PC-3 (cell line): ENCODE measurements at regions not wholly inside any gene's neighbourhood (a gene's known extent, or its start where the extent isn't known, plus 50 kb on each side); places are given as distances from the start of the nearest gene placed in this dataset.
"Not testable (repeated sequence)": the region's sequence is repeated elsewhere in the genome, so short reads cannot be mapped to it uniquely, and the experiment has no call there.

Experiments
- ATAC-seq: fragments of 200-7000 bp; cut with Tn5 transposase; 2 replicates; pipeline ENCODE4 v1.9.1; 2020; ENCODE audit warnings: mild to moderate bottlenecking, moderate library complexity
- BruUV-seq: library from RNA; stranded (reverse); fragments of 400-500 nt; replicated peaks from 2 replicates; lab custom pipeline; 2021; lab: Mats Ljungman, UMichigan
- CTCF ChIA-PET: fragments of 300-600 bp; sonication (Branson Sonifier 250); formaldehyde crosslinking; loops from one replicate; lab custom pipeline; 2022; ENCODE audit warnings: antibody characterized with exemption; lab: Charles Lee
- POLR2A ChIA-PET: fragments of 300-600 bp; sonication (Branson Sonifier 250); formaldehyde crosslinking; loops from one replicate; lab custom pipeline; 2022; ENCODE audit warnings: antibody characterized with exemption; ENCODE audit not compliant: unreplicated experiment; lab: Charles Lee
- DNase-seq: peaks from one replicate; pipeline ENCODE4 v3.0.0-alpha.2; 2015
- H2AFZ ChIP-seq: fragments of 300-600 bp; sonication (generic); 2 replicates; pipeline ENCODE4 v1.6.0; 2016; ENCODE audit warnings: antibody characterized with exemption, low read length
- H3F3A ChIP-seq: fragments of 300-600 bp; sonication (generic); one replicate; pipeline ENCODE4 v1.6.0; 2017; ENCODE audit warnings: antibody characterized with exemption, low read length, control low read depth, mild to moderate bottlenecking; ENCODE audit not compliant: unreplicated experiment
- H3K27ac ChIP-seq: fragments of 300-600 bp; sonication (generic); 2 replicates; pipeline ENCODE4 v1.5.1; 2016; ENCODE audit warnings: mild to moderate bottlenecking, low read length
- H3K27me3 ChIP-seq: fragments of 300-600 bp; sonication (generic); 2 replicates; pipeline ENCODE4 v1.6.1; 2016; ENCODE audit warnings: low read length, mixed read lengths
- H3K36me3 ChIP-seq: fragments of 300-600 bp; sonication (generic); 2 replicates; pipeline ENCODE4 v1.6.1; 2016; ENCODE audit warnings: low read depth, mixed run types, low read length, mixed read lengths
- H3K4me1 ChIP-seq: fragments of 300-600 bp; sonication (generic); 2 replicates; pipeline ENCODE4 v1.5.1; 2016; ENCODE audit warnings: low read length; ENCODE audit not compliant: insufficient read depth
- H3K4me2 ChIP-seq: fragments of 300-600 bp; sonication (generic); 2 replicates; pipeline ENCODE4 v1.6.0; 2016; ENCODE audit warnings: low read length
- H3K4me3 ChIP-seq: fragments of 300-600 bp; sonication (generic); 2 replicates; pipeline ENCODE4 v1.5.1; 2016; ENCODE audit warnings: mild to moderate bottlenecking, low read length, mixed read lengths
- H3K79me2 ChIP-seq: fragments of 300-600 bp; sonication (generic); 2 replicates; pipeline ENCODE4 v1.6.1; 2017; ENCODE audit warnings: low read length, mixed read lengths
- H3K9ac ChIP-seq: fragments of 300-600 bp; sonication (generic); 2 replicates; pipeline ENCODE4 v1.6.0; 2016; ENCODE audit warnings: mild to moderate bottlenecking, low read length
- H3K9me2 ChIP-seq: fragments of 300-600 bp; sonication (generic); replicated peaks from 2 replicates; pipeline ENCODE4 v1.6.1; 2016; ENCODE audit warnings: mixed run types, low read length, mixed read lengths
- H3K9me3 ChIP-seq: fragments of 300-600 bp; sonication (generic); 2 replicates; pipeline ENCODE4 v1.6.1; 2016; ENCODE audit warnings: low read length, mixed read lengths
- H4K20me1 ChIP-seq: fragments of 300-600 bp; sonication (generic); 2 replicates; pipeline ENCODE4 v1.6.1; 2016; ENCODE audit warnings: low read length, mixed read lengths
- EZH2 ChIP-seq: fragments of 300-600 bp; sonication (generic); IDR thresholded peaks from one replicate; pipeline ENCODE4 v1.6.1; 2017; ENCODE audit warnings: antibody characterized with exemption, mild to moderate bottlenecking, low read length; ENCODE audit not compliant: unreplicated experiment
- EZH2phosphoT487 ChIP-seq: fragments of 300-600 bp; sonication (generic); IDR thresholded peaks from 2 replicates; pipeline ENCODE4 v1.6.1; 2018; ENCODE audit warnings: mild to moderate bottlenecking, antibody characterized with exemption, low read length, borderline replicate concordance
- intact Hi-C: fragments of 100-400 bp; cut with micrococcal nuclease; formaldehyde crosslinking; loops from 2 replicates; pipeline ENCODE4 v1.9.0; 2023
- TF ChIP-seq, protein P1 (sequence below): fragments of 300-600 bp; sonication (generic); conservative IDR thresholded peaks from 2 replicates; pipeline ENCODE4 v1.5.1; 2017; ENCODE audit warnings: antibody characterized with exemption, low read depth, mild to moderate bottlenecking, low read length

DNA sequence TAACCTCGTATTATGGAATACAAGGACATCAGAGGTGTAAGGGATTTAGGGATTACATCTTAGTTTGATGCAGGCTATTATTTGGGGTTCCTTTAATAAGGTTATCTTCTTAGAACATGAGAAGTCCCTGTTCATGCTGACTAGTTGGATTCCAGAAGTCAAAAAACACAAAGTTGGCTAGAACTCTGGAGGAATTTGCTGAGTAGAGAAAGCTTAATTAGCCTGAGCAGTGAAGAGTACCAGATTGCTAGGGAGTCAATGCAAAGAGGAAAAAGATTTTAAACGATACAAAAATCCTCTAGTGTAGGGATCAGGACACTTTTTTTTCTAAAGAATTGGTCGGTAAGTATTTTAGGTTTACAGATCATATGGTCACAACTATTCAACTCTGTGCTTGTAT lies 1872.5 kb upstream of the C9orf72 start:
- no peak overlapping the region for H3K27ac ChIP-seq
- H3K27me3 ChIP-seq = no peaks in the 10 kb centered on the region
- H2AFZ ChIP-seq = no peak overlapping the region
- no peaks in the 10 kb centered on the region for H4K20me1 ChIP-seq
- ChIA-PET POLR2A (no interaction called here), CTCF (no interaction called here)
- H3K4me2 ChIP-seq = no peak overlapping the region
- H3K9ac ChIP-seq = no peak overlapping the region
- DNase-seq (no peak), ATAC-seq (no peak)
- no peaks in the 10 kb centered on the region for H3K9me3 ChIP-seq
- peaks cover 84% of the 10 kb centered on the region for H3K79me2 ChIP-seq
- TF ChIP-seq EZH2phosphoT487 (no peak), EZH2 (no peak)
- TF ChIP-seq, protein P1, sequence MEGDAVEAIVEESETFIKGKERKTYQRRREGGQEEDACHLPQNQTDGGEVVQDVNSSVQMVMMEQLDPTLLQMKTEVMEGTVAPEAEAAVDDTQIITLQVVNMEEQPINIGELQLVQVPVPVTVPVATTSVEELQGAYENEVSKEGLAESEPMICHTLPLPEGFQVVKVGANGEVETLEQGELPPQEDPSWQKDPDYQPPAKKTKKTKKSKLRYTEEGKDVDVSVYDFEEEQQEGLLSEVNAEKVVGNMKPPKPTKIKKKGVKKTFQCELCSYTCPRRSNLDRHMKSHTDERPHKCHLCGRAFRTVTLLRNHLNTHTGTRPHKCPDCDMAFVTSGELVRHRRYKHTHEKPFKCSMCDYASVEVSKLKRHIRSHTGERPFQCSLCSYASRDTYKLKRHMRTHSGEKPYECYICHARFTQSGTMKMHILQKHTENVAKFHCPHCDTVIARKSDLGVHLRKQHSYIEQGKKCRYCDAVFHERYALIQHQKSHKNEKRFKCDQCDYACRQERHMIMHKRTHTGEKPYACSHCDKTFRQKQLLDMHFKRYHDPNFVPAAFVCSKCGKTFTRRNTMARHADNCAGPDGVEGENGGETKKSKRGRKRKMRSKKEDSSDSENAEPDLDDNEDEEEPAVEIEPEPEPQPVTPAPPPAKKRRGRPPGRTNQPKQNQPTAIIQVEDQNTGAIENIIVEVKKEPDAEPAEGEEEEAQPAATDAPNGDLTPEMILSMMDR = no peak
- BruUV-seq = no TSS peak
- peaks cover 6% of the 10 kb centered on the region; the same call in 1 of the 2 replicates for H3K36me3 ChIP-seq
- intact Hi-C loops = loop anchor here (5.0 to 10.0 kb wide), 3 partner anchors 33 to 231 kb away; partner anchors contain the start of gene LINGO2
- peaks cover 27% of the 10 kb centered on the region for H3K4me1 ChIP-seq
- H3K4me3 ChIP-seq = no peak overlapping the region
- H3F3A ChIP-seq = no peaks in the 10 kb centered on the region
- H3K9me2 ChIP-seq = no peaks in the 10 kb centered on the region

DNA sequence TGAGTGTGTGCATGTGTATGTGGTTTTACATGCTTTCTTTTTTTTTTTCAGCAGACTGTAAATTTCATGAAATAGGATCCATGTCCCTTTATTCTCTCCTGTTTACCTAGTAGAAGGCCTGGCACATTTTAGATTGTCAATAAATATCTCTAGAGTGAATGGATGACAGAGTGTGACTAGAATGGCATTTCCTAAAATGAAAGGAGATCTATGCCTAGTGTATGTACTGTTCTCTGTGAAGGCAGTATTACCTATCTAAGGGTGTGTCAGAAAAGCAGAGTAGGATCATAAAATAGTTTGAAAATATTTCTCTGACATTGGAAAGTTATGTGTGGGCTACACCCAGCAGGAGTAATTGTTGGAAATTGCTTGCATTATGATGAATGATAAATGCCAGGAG lies 1876.0 kb upstream of the C9orf72 start:
- intact Hi-C loops = loop anchor here (5.0 to 10.0 kb wide), 3 partner anchors 37 to 235 kb away; partner anchors contain the start of gene LINGO2
- POLR2A ChIA-PET = no interaction called here

DNA sequence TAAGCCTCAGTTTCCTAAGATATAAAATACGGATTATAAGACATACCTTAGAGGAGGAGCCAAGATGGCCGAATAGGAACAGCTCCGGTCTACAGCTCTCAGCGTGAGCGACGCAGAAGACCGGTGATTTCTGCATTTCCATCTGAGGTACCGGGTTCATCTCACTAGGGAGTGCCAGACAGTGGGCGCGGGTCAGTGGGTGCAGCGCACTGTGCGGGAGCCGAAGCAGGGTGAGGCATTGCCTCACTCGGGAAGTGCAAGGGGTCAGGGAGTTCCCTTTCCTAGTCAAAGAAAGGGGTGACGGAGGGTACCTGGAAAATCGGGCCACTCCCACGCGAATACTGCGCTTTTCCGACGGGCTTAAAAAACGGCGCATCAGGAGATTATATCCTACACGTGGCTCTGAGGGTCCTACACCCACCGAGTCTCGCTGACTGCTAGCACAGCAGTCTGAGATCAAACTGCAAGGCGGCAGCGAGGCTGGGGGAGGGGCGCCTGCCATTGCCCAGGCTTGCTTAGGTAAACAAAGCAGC lies 1877.1 kb upstream of the C9orf72 start:
- intact Hi-C loops, H3K9me2 ChIP-seq, H3K36me3 ChIP-seq, H4K20me1 ChIP-seq, POLR2A ChIA-PET, H3K27me3 ChIP-seq, ATAC-seq, BruUV-seq, H3F3A ChIP-seq, CTCF ChIA-PET, H3K9me3 ChIP-seq: not testable (repeated sequence)
- H3K4me1 ChIP-seq = peaks cover 17% of the 10 kb centered on the region
- H3K79me2 ChIP-seq = peaks cover 45% of the 10 kb centered on the region
- H3K27ac ChIP-seq = peak overlapping the region; percentile 39
- H3K4me3 ChIP-seq = peak overlapping the region; percentile 75
- peak overlapping the region; percentile 62 for H2AFZ ChIP-seq
- H3K9ac ChIP-seq = peak overlapping the region; percentile 71
- H3K4me2 ChIP-seq = peak overlapping the region; percentile 89
- peak; percentile 14 for DNase-seq

More for the DNA sequence above, 1876.0 kb upstream of the C9orf72 start:
- Histone ChIP-seq H4K20me1 (no peaks in the 10 kb centered on the region), H3K9me3 (no peaks in the 10 kb centered on the region), H3K4me3 (peak overlapping the region; percentile 75), H3K9ac (peak overlapping the region; percentile 71), H3K27ac (peak overlapping the region; percentile 39), H3K4me1 (peaks cover 17% of the 10 kb centered on the region), H3K36me3 (peaks cover 4% of the 10 kb centered on the region; the same call in 1 of the 2 replicates), H2AFZ (peak overlapping the region; percentile 7; the same call in 1 of the 2 replicates), H3K27me3 (no peaks in the 10 kb centered on the region), H3K79me2 (peaks cover 56% of the 10 kb centered on the region), H3K9me2 (no peaks in the 10 kb centered on the region), H3K4me2 (peak overlapping the region; percentile 89), H3F3A (no peaks in the 10 kb centered on the region)
- BruUV-seq = no TSS peak
- peak; percentile 96 for ATAC-seq
- no peak for TF ChIP-seq EZH2
- TF ChIP-seq, protein P1 = no peak
- no peak for TF ChIP-seq EZH2phosphoT487
- CTCF ChIA-PET = interaction anchor here (0.6 kb wide), 1 partner anchor 136 kb away, joined by 3 read pairs; no protein-coding TSS in a partner anchor
- DNase-seq = peak; percentile 80
